ENCODE measurements at regions not wholly inside any gene's neighbourhood (a gene's known extent, or its start where the extent isn't known, plus 50 kb on each side); places are given as distances from the start of the nearest gene placed in this dataset.

DNA sequence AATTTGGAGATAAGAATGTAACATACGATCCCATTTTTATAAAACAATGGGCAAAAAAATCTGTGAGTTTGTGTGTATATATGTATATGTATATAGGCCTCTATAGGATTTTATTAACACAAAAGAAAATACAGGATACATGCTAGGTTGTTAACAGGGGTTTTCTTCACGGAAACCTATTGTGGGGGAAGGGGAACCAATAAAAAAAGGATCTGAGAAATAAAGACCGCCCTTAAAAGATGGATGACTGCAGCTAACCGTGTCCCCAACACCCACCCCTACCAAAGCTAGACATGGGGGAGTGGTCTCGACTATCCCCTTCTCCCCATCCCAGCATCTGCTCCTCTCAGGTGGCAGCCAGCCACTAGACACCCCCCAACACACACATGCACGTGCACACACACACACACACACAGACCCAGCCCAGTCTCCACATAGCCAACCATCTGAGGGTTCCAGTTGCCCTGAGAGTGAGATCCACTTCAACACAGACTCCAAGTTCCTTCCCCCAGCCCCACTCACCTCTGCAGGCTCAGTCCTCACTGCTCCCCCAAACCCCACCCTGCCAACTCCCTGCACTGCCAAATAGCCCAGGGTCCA is 132.9 kb downstream of the TPRA1 start:
- H3K79me2 ChIP-seq (ENCODE audit: insufficient read depth) = no peaks in the 10 kb centered on the region
- peaks cover 7 to 13% of the 10 kb centered on the region in 2 experiments; a peak in 2 of 4 replicates for H3K4me1 ChIP-seq (ENCODE audit: control insufficient read depth in 1 of 2, insufficient read depth in 2 of 2, low read depth in 1 of 2, low read length in 1 of 2)
- no peaks in the 10 kb centered on the region for H3F3A ChIP-seq (replicated peaks; ENCODE audit: insufficient read depth)
- H3K9ac ChIP-seq = no peak overlapping the region
- H2AFZ ChIP-seq (ENCODE audit: low read depth) = no peak overlapping the region
- no peaks in the 10 kb centered on the region for H3K36me3 ChIP-seq (replicated peaks in 1 of 2; ENCODE audit: control insufficient read depth in 1 of 2, insufficient read depth in 2 of 2, low read length in 1 of 2)
- POLR2A ChIA-PET = no interaction called here
- no peak overlapping the region for H3K4me3 ChIP-seq (ENCODE audit: low read depth in 2 of 2, low read length in 1 of 2)
- WGBS (ENCODE audit: low lambda C conversion rate) = 86% methylated on average over 5 of the region's 6 CpGs
- no peak overlapping the region for H3K27ac ChIP-seq (ENCODE audit: low read depth in 2 of 2, low read length in 1 of 2)
- no peaks in the 10 kb centered on the region for H3K9me3 ChIP-seq
- no peaks in the 10 kb centered on the region for H3K9me2 ChIP-seq
- TF ChIP-seq FOSL2 (IDR thresholded peaks at IDR 0.05; ENCODE audit: borderline replicate concordance, low read depth) (no peak), JUND (IDR thresholded peaks at IDR 0.05) (no peak), YY1 (IDR thresholded peaks at IDR 0.05; ENCODE audit: low read depth) (no peak), TAF1 (IDR thresholded peaks at IDR 0.05; ENCODE audit: borderline replicate concordance, low read depth, low read length) (no peak), SIN3A (IDR thresholded peaks at IDR 0.05; ENCODE audit: borderline replicate concordance, low read depth, low read length) (no peak), RAD21 (IDR thresholded peaks at IDR 0.05; ENCODE audit: low read length) (no peak), RCOR1 (IDR thresholded peaks at IDR 0.05; ENCODE audit: low read length) (no peak), FOXJ3 (CRISPR knock-in tag; IDR thresholded peaks at IDR 0.05) (no peak), TEAD4 (IDR thresholded peaks at IDR 0.05; ENCODE audit: borderline replicate concordance, insufficient read depth) (no peak), EP300 (IDR thresholded peaks at IDR 0.05; ENCODE audit: borderline replicate concordance in 1 of 2, low read depth in 1 of 2, low read length in 1 of 2) (no peak), FOXM1 (IDR thresholded peaks at IDR 0.05; ENCODE audit: low read depth) (no peak), NRF1 (IDR thresholded peaks at IDR 0.05; ENCODE audit: low read depth, low read length) (no peak)
- TF ChIP-seq, protein P1, sequence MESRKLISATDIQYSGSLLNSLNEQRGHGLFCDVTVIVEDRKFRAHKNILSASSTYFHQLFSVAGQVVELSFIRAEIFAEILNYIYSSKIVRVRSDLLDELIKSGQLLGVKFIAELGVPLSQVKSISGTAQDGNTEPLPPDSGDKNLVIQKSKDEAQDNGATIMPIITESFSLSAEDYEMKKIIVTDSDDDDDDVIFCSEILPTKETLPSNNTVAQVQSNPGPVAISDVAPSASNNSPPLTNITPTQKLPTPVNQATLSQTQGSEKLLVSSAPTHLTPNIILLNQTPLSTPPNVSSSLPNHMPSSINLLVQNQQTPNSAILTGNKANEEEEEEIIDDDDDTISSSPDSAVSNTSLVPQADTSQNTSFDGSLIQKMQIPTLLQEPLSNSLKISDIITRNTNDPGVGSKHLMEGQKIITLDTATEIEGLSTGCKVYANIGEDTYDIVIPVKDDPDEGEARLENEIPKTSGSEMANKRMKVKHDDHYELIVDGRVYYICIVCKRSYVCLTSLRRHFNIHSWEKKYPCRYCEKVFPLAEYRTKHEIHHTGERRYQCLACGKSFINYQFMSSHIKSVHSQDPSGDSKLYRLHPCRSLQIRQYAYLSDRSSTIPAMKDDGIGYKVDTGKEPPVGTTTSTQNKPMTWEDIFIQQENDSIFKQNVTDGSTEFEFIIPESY (IDR thresholded peaks at IDR 0.05; ENCODE audit: borderline replicate concordance, low read depth) = no peak
- TF ChIP-seq, protein P2, sequence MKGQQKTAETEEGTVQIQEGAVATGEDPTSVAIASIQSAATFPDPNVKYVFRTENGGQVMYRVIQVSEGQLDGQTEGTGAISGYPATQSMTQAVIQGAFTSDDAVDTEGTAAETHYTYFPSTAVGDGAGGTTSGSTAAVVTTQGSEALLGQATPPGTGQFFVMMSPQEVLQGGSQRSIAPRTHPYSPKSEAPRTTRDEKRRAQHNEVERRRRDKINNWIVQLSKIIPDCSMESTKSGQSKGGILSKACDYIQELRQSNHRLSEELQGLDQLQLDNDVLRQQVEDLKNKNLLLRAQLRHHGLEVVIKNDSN (IDR thresholded peaks at IDR 0.05; ENCODE audit: borderline replicate concordance, low read depth) = no peak
- TF ChIP-seq, protein P3, sequence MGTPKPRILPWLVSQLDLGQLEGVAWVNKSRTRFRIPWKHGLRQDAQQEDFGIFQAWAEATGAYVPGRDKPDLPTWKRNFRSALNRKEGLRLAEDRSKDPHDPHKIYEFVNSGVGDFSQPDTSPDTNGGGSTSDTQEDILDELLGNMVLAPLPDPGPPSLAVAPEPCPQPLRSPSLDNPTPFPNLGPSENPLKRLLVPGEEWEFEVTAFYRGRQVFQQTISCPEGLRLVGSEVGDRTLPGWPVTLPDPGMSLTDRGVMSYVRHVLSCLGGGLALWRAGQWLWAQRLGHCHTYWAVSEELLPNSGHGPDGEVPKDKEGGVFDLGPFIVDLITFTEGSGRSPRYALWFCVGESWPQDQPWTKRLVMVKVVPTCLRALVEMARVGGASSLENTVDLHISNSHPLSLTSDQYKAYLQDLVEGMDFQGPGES (IDR thresholded peaks at IDR 0.05; ENCODE audit: low read depth, low read length) = no peak
- TF ChIP-seq, protein P4, sequence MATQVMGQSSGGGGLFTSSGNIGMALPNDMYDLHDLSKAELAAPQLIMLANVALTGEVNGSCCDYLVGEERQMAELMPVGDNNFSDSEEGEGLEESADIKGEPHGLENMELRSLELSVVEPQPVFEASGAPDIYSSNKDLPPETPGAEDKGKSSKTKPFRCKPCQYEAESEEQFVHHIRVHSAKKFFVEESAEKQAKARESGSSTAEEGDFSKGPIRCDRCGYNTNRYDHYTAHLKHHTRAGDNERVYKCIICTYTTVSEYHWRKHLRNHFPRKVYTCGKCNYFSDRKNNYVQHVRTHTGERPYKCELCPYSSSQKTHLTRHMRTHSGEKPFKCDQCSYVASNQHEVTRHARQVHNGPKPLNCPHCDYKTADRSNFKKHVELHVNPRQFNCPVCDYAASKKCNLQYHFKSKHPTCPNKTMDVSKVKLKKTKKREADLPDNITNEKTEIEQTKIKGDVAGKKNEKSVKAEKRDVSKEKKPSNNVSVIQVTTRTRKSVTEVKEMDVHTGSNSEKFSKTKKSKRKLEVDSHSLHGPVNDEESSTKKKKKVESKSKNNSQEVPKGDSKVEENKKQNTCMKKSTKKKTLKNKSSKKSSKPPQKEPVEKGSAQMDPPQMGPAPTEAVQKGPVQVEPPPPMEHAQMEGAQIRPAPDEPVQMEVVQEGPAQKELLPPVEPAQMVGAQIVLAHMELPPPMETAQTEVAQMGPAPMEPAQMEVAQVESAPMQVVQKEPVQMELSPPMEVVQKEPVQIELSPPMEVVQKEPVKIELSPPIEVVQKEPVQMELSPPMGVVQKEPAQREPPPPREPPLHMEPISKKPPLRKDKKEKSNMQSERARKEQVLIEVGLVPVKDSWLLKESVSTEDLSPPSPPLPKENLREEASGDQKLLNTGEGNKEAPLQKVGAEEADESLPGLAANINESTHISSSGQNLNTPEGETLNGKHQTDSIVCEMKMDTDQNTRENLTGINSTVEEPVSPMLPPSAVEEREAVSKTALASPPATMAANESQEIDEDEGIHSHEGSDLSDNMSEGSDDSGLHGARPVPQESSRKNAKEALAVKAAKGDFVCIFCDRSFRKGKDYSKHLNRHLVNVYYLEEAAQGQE (IDR thresholded peaks at IDR 0.05; ENCODE audit: low read depth, low read length) = no peak
- TF ChIP-seq, protein P5, sequence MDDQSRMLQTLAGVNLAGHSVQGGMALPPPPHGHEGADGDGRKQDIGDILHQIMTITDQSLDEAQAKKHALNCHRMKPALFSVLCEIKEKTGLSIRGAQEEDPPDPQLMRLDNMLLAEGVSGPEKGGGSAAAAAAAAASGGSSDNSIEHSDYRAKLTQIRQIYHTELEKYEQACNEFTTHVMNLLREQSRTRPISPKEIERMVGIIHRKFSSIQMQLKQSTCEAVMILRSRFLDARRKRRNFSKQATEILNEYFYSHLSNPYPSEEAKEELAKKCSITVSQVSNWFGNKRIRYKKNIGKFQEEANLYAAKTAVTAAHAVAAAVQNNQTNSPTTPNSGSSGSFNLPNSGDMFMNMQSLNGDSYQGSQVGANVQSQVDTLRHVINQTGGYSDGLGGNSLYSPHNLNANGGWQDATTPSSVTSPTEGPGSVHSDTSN (IDR thresholded peaks at IDR 0.05) = no peak
- CTCF ChIA-PET = interaction anchor here (1.7 to 7.4 kb wide), 7 partner anchors 8 to 709 kb away, joined by 5 to 88 read pairs (median 23); partner anchors contain the start of gene PLXNA1
- DNase-seq = no peak
- no peaks in the 10 kb centered on the region for H3K27me3 ChIP-seq (ENCODE audit: insufficient read depth)
- no peak overlapping the region for H3K4me2 ChIP-seq
- no peaks in the 10 kb centered on the region for H4K20me1 ChIP-seq (ENCODE audit: insufficient read depth)

Data from SK-N-SH (cell line).